ENCODE measurements at regions not wholly inside any gene's neighbourhood (a gene's known extent, or its start where the extent isn't known, plus 50 kb on each side); places are given as distances from the start of the nearest gene placed in this dataset.

DNA sequence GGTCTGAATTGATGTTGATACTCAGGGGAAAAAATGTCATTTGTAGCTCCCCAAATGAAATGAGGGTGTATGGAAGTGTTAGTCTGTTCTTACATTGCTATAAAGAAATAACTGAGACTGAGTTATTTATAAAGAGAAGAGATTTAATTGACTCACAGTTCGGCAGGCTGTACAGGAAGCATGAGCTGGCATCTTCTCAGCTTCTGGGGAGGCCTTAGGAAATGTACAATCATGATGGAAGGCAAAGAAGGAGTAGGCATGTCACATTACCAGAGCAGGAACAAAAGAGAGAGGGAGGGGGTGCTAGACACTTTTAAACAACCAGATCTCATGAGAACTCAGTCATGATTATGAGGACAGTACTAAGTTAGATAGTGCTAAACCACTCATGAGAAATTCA lies 1199.9 kb upstream of the DIAPH2 start (continued):
- TF ChIP-seq SNAPC2 (CRISPR knock-in tag; IDR thresholded peaks at IDR 0.05) (no peak), ZNF563 (CRISPR knock-in tag; IDR thresholded peaks at IDR 0.05) (no peak), ARNT (IDR thresholded peaks at IDR 0.05) (no peak)

- Histone ChIP-seq H3K4me1 (ENCODE audit: insufficient read depth, low read length) (no peaks in the 10 kb centered on the region), H3K9ac (ENCODE audit: insufficient read depth, low read depth, low read length) (no peak overlapping the region), H2AFZ (ENCODE audit: low read length) (no peak overlapping the region), H3K27me3 (ENCODE audit: control insufficient read depth in 1 of 2, insufficient read depth in 2 of 2, low read length in 2 of 2) (no peaks in the 10 kb centered on the region), H3K27ac (ENCODE audit: extremely low read length, insufficient read depth, low read length) (no peak overlapping the region), H4K20me1 (ENCODE audit: insufficient read depth, low read length) (no peaks in the 10 kb centered on the region), H3K36me3 (replicated peaks in 1 of 2; ENCODE audit: control insufficient read depth in 1 of 2, insufficient read depth in 2 of 2, low read length in 2 of 2) (no peaks in the 10 kb centered on the region), H3K9me3 (ENCODE audit: low read length) (no peaks in the 10 kb centered on the region), H3K4me3 (replicated peaks in 1 of 3; ENCODE audit: insufficient read depth in 1 of 3, low read depth in 2 of 3, low read length in 3 of 3) (no peak overlapping the region), H3K4me2 (ENCODE audit: low read depth, low read length) (no peak overlapping the region), H3K79me2 (ENCODE audit: insufficient read depth, low read length) (no peaks in the 10 kb centered on the region)
- no peak for DNase-seq (ENCODE audit: low spot score)
- no TSS peak for BruUV-seq (replicated peaks)
- intact Hi-C loops (cut with micrococcal nuclease; ENCODE audit: unreplicated experiment) (no loop called here), in situ Hi-C loops (cut with HindIII; ENCODE audit: extremely low pct_ligation_motif_present, low pct_unique_long_range_greater_than_20kb) (no loop called here)
- ChIA-PET POLR2A (no interaction called here), CTCF (ENCODE audit: low intra/inter-chr PET ratio, low total read pairs) (no interaction called here)
- no peak for TF ChIP-seq HHEX (CRISPR knock-in tag; IDR thresholded peaks at IDR 0.05)
- TF ChIP-seq, protein P1, sequence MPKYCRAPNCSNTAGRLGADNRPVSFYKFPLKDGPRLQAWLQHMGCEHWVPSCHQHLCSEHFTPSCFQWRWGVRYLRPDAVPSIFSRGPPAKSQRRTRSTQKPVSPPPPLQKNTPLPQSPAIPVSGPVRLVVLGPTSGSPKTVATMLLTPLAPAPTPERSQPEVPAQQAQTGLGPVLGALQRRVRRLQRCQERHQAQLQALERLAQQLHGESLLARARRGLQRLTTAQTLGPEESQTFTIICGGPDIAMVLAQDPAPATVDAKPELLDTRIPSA (CRISPR knock-in tag; IDR thresholded peaks at IDR 0.05; ENCODE audit: borderline replicate concordance): no peak
- no peak for TF ChIP-seq ASH2L (IDR thresholded peaks at IDR 0.05; ENCODE audit: insufficient read length, low read depth, low read length)
- TF ChIP-seq, protein P2, sequence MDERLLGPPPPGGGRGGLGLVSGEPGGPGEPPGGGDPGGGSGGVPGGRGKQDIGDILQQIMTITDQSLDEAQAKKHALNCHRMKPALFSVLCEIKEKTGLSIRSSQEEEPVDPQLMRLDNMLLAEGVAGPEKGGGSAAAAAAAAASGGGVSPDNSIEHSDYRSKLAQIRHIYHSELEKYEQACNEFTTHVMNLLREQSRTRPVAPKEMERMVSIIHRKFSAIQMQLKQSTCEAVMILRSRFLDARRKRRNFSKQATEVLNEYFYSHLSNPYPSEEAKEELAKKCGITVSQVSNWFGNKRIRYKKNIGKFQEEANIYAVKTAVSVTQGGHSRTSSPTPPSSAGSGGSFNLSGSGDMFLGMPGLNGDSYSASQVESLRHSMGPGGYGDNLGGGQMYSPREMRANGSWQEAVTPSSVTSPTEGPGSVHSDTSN (CRISPR knock-in tag; IDR thresholded peaks at IDR 0.05): no peak
- TF ChIP-seq, protein P3, sequence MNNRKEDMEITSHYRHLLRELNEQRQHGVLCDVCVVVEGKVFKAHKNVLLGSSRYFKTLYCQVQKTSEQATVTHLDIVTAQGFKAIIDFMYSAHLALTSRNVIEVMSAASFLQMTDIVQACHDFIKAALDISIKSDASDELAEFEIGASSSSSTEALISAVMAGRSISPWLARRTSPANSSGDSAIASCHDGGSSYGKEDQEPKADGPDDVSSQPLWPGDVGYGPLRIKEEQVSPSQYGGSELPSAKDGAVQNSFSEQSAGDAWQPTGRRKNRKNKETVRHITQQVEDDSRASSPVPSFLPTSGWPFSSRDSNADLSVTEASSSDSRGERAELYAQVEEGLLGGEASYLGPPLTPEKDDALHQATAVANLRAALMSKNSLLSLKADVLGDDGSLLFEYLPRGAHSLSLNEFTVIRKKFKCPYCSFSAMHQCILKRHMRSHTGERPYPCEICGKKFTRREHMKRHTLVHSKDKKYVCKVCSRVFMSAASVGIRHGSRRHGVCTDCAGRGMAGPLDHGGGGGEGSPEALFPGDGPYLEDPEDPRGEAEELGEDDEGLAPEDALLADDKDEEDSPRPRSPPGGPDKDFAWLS (CRISPR knock-in tag; IDR thresholded peaks at IDR 0.05; ENCODE audit: borderline replicate concordance): no peak
- no peak for TF ChIP-seq ZNF547 (CRISPR knock-in tag; IDR thresholded peaks at IDR 0.05)
- TF ChIP-seq HINFP (CRISPR knock-in tag; IDR thresholded peaks at IDR 0.05; ENCODE audit: low read depth): no peak
- no peak for TF ChIP-seq MXI1 (IDR thresholded peaks at IDR 0.05; ENCODE audit: borderline replicate concordance, low read depth, low read length)
- no peak for TF ChIP-seq REXO4 (CRISPR knock-in tag; IDR thresholded peaks at IDR 0.05; ENCODE audit: borderline replicate concordance)
- no peak for ATAC-seq
- FAIRE-seq: no peak
Observed at GRCh38 chrX:95505721-95506120, 1178.9 kb upstream of the DIAPH2 start.

All from HepG2 (cell line).